ENCODE measurements at regions not wholly inside any gene's neighbourhood (a gene's known extent, or its start where the extent isn't known, plus 50 kb on each side); places are given as distances from the start of the nearest gene placed in this dataset.

DNA sequence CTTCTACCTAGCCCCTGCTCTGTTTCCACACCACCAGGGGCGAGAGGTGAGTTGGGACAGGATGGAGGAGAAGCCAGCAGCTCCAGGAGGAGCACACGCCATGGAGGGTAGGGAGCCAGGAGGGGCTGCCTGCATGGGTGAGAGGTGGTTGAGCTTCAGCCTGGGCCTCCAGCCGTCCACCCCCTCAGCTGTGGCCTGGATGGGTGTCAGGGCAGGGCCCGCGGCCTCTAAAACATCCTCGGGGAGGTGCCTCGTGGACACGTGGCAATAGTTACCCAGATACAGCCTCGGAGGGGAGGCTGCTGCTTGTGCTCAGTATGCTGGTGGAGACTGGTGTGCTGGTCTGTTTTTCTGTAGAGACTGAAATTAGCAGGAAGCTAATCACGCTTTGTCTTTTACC, 104.7 kb upstream of the GSE1 start:
- Histone ChIP-seq H4K20me1 (ENCODE audit: insufficient read depth, low read length) (no peaks in the 10 kb centered on the region), H3K4me3 (replicated peaks in 1 of 3; ENCODE audit: insufficient read depth in 1 of 3, low read depth in 2 of 3, low read length in 3 of 3) (no peak overlapping the region), H3K27me3 (ENCODE audit: control insufficient read depth in 1 of 2, insufficient read depth in 2 of 2, low read length in 2 of 2) (no peaks in the 10 kb centered on the region), H3K9ac (ENCODE audit: insufficient read depth, low read depth, low read length) (no peak overlapping the region), H3K27ac (ENCODE audit: extremely low read length, insufficient read depth, low read length) (no peak overlapping the region), H2AFZ (ENCODE audit: low read length) (no peak overlapping the region), H3K4me2 (ENCODE audit: low read depth, low read length) (no peak overlapping the region), H3K9me3 (ENCODE audit: low read length) (no peaks in the 10 kb centered on the region), H3K4me1 (ENCODE audit: insufficient read depth, low read length) (peaks cover 18% of the 10 kb centered on the region), H3K36me3 (replicated peaks in 1 of 2; ENCODE audit: control insufficient read depth in 1 of 2, insufficient read depth in 2 of 2, low read length in 2 of 2) (no peaks in the 10 kb centered on the region), H3K79me2 (ENCODE audit: insufficient read depth, low read length) (no peaks in the 10 kb centered on the region)
- TF ChIP-seq, protein P1, sequence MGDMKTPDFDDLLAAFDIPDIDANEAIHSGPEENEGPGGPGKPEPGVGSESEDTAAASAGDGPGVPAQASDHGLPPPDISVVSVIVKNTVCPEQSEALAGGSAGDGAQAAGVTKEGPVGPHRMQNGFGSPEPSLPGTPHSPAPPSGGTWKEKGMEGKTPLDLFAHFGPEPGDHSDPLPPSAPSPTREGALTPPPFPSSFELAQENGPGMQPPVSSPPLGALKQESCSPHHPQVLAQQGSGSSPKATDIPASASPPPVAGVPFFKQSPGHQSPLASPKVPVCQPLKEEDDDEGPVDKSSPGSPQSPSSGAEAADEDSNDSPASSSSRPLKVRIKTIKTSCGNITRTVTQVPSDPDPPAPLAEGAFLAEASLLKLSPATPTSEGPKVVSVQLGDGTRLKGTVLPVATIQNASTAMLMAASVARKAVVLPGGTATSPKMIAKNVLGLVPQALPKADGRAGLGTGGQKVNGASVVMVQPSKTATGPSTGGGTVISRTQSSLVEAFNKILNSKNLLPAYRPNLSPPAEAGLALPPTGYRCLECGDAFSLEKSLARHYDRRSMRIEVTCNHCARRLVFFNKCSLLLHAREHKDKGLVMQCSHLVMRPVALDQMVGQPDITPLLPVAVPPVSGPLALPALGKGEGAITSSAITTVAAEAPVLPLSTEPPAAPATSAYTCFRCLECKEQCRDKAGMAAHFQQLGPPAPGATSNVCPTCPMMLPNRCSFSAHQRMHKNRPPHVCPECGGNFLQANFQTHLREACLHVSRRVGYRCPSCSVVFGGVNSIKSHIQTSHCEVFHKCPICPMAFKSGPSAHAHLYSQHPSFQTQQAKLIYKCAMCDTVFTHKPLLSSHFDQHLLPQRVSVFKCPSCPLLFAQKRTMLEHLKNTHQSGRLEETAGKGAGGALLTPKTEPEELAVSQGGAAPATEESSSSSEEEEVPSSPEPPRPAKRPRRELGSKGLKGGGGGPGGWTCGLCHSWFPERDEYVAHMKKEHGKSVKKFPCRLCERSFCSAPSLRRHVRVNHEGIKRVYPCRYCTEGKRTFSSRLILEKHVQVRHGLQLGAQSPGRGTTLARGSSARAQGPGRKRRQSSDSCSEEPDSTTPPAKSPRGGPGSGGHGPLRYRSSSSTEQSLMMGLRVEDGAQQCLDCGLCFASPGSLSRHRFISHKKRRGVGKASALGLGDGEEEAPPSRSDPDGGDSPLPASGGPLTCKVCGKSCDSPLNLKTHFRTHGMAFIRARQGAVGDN (CRISPR knock-in tag; IDR thresholded peaks at IDR 0.05), result peak; percentile 19; the same call in 1 of the 2 replicates
- TF ChIP-seq, protein P2, sequence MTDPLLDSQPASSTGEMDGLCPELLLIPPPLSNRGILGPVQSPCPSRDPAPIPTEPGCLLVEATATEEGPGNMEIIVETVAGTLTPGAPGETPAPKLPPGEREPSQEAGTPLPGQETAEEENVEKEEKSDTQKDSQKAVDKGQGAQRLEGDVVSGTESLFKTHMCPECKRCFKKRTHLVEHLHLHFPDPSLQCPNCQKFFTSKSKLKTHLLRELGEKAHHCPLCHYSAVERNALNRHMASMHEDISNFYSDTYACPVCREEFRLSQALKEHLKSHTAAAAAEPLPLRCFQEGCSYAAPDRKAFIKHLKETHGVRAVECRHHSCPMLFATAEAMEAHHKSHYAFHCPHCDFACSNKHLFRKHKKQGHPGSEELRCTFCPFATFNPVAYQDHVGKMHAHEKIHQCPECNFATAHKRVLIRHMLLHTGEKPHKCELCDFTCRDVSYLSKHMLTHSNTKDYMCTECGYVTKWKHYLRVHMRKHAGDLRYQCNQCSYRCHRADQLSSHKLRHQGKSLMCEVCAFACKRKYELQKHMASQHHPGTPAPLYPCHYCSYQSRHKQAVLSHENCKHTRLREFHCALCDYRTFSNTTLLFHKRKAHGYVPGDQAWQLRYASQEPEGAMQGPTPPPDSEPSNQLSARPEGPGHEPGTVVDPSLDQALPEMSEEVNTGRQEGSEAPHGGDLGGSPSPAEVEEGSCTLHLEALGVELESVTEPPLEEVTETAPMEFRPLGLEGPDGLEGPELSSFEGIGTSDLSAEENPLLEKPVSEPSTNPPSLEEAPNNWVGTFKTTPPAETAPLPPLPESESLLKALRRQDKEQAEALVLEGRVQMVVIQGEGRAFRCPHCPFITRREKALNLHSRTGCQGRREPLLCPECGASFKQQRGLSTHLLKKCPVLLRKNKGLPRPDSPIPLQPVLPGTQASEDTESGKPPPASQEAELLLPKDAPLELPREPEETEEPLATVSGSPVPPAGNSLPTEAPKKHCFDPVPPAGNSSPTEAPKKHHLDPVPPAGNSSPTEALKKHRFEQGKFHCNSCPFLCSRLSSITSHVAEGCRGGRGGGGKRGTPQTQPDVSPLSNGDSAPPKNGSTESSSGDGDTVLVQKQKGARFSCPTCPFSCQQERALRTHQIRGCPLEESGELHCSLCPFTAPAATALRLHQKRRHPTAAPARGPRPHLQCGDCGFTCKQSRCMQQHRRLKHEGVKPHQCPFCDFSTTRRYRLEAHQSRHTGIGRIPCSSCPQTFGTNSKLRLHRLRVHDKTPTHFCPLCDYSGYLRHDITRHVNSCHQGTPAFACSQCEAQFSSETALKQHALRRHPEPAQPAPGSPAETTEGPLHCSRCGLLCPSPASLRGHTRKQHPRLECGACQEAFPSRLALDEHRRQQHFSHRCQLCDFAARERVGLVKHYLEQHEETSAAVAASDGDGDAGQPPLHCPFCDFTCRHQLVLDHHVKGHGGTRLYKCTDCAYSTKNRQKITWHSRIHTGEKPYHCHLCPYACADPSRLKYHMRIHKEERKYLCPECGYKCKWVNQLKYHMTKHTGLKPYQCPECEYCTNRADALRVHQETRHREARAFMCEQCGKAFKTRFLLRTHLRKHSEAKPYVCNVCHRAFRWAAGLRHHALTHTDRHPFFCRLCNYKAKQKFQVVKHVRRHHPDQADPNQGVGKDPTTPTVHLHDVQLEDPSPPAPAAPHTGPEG (CRISPR knock-in tag; IDR thresholded peaks at IDR 0.05), result no peak
- ChIA-PET CTCF (ENCODE audit: low intra/inter-chr PET ratio, low total read pairs) (no interaction called here), POLR2A (interaction anchor here (0.6 kb wide), 1 partner anchor 86 kb away, joined by 3 read pairs; no protein-coding TSS in a partner anchor)
- 74% methylated on average over 3 of the region's 10 CpGs for WGBS (ENCODE audit: low lambda C conversion rate)
- no TSS peak for BruUV-seq (replicated peaks)
- in situ Hi-C loops (cut with HindIII; ENCODE audit: extremely low pct_ligation_motif_present, low pct_unique_long_range_greater_than_20kb) (no loop called here), intact Hi-C loops (cut with micrococcal nuclease; ENCODE audit: unreplicated experiment) (no loop called here)
- ATAC-seq, result no peak
- no peak for FAIRE-seq
- no peak for DNase-seq (ENCODE audit: low spot score)
